DOHH2 (cell line): ENCODE measurements at regions not wholly inside any gene's neighbourhood (a gene's known extent, or its start where the extent isn't known, plus 50 kb on each side); places are given as distances from the start of the nearest gene placed in this dataset.

Experiments used
- H3F3A ChIP-seq: fragments of 200-600 bp; sonication (generic), shearing (Covaris generic); 2 replicates; pipeline ENCODE4 v1.6.0; 2016; ENCODE audit warnings: antibody characterized with exemption, mild to moderate bottlenecking; ENCODE audit not compliant: control insufficient read depth, insufficient read depth
- H3K27ac ChIP-seq: fragments of 200-600 bp; sonication (generic); 2 replicates; pipeline ENCODE4 v1.5.1; 2014; ENCODE audit warnings: low read depth, mild to moderate bottlenecking, low read length, moderate library complexity
- H3K27me3 ChIP-seq: fragments of 200-600 bp; sonication (generic); 2 replicates; pipeline ENCODE4 v1.6.1; 2014; ENCODE audit warnings: mild to moderate bottlenecking, low read length, mixed read lengths; ENCODE audit not compliant: control insufficient read depth
- H3K36me3 ChIP-seq: fragments of 200-600 bp; sonication (generic); 2 replicates; pipeline ENCODE4 v1.6.1; 2014; ENCODE audit warnings: mild to moderate bottlenecking, low read length, moderate library complexity, mixed read lengths; ENCODE audit not compliant: control insufficient read depth
- H3K4me1 ChIP-seq: fragments of 200-600 bp; sonication (generic); 2 replicates; pipeline ENCODE4 v1.6.1; 2014; ENCODE audit warnings: mild to moderate bottlenecking, low read length, mixed read lengths; ENCODE audit not compliant: control insufficient read depth
- H3K4me2 ChIP-seq: fragments of 200-600 bp; sonication (generic); 2 replicates; pipeline ENCODE4 v1.6.0; 2014; ENCODE audit warnings: mild to moderate bottlenecking, low read length, moderate library complexity
- H3K4me3 ChIP-seq: fragments of 200-600 bp; sonication (generic); 2 replicates; pipeline ENCODE4 v1.5.1; 2014; ENCODE audit warnings: mild to moderate bottlenecking, low read length, mixed read lengths
- H3K79me2 ChIP-seq: fragments of 200-600 bp; sonication (generic); 2 replicates; pipeline ENCODE4 v1.6.1; 2014; ENCODE audit warnings: mild to moderate bottlenecking, low read length, mixed read lengths; ENCODE audit not compliant: control insufficient read depth
- H3K9me2 ChIP-seq: fragments of 200-600 bp; sonication (generic); replicated peaks from 2 replicates; pipeline ENCODE4 v1.6.1; 2014; ENCODE audit warnings: mild to moderate bottlenecking, low read length, mixed read lengths; ENCODE audit not compliant: control insufficient read depth
- H3K9me3 ChIP-seq: fragments of 200-600 bp; sonication (generic); 2 replicates; pipeline ENCODE4 v1.6.1; 2014; ENCODE audit warnings: antibody characterized with exemption, low read length, mixed read lengths; ENCODE audit not compliant: control insufficient read depth, insufficient read depth
- H4K20me1 ChIP-seq: fragments of 200-600 bp; sonication (generic); 2 replicates; pipeline ENCODE4 v1.6.0; 2014; ENCODE audit warnings: low read depth, mild to moderate bottlenecking, antibody characterized with exemption, low read length, moderate library complexity; ENCODE audit not compliant: control insufficient read depth, insufficient read depth
- EZH2phosphoT487 ChIP-seq: fragments of 200-600 bp; sonication (generic); IDR thresholded peaks from 2 replicates; pipeline ENCODE4 v1.6.1; 2017; ENCODE audit warnings: borderline replicate concordance, mild to moderate bottlenecking, antibody characterized with exemption, low read length, moderate library complexity, mixed read lengths
- TF ChIP-seq, protein P1 (sequence below): fragments of 200-600 bp; sonication (generic); IDR thresholded peaks from one replicate; pipeline ENCODE4 v1.5.1; 2014; ENCODE audit warnings: antibody characterized with exemption, mild to moderate bottlenecking, low read depth, low read length; ENCODE audit not compliant: poor library complexity, severe bottlenecking

DNA sequence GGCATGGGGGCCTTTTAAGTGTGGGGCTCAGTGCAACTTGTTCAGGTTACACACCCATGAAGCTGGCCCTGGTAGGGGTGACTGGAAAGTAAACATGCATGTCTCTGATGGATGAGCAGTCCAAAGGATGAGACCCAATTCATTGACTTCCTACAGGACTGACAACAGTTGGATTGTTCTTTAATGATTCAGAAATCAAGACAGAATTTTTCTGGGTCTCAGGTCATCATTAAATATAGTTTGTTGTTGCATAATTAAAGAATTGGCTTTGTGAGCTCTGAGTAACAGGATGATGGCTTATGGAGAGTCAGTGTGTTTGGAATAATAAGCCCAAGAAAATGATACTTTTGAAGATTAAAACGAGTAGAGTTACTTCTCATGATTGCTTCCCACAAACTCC, 604.2 kb upstream of the CLINT1 start:
- H4K20me1 ChIP-seq = no peaks in the 10 kb centered on the region
- H3K36me3 ChIP-seq = no peaks in the 10 kb centered on the region
- H3K27me3 ChIP-seq = no peaks in the 10 kb centered on the region
- no peak for TF ChIP-seq EZH2phosphoT487
- TF ChIP-seq, protein P1, sequence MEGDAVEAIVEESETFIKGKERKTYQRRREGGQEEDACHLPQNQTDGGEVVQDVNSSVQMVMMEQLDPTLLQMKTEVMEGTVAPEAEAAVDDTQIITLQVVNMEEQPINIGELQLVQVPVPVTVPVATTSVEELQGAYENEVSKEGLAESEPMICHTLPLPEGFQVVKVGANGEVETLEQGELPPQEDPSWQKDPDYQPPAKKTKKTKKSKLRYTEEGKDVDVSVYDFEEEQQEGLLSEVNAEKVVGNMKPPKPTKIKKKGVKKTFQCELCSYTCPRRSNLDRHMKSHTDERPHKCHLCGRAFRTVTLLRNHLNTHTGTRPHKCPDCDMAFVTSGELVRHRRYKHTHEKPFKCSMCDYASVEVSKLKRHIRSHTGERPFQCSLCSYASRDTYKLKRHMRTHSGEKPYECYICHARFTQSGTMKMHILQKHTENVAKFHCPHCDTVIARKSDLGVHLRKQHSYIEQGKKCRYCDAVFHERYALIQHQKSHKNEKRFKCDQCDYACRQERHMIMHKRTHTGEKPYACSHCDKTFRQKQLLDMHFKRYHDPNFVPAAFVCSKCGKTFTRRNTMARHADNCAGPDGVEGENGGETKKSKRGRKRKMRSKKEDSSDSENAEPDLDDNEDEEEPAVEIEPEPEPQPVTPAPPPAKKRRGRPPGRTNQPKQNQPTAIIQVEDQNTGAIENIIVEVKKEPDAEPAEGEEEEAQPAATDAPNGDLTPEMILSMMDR = no peak
- no peak overlapping the region for H3K4me3 ChIP-seq
- no peak overlapping the region for H3K27ac ChIP-seq
- no peaks in the 10 kb centered on the region for H3K79me2 ChIP-seq
- no peaks in the 10 kb centered on the region for H3F3A ChIP-seq
- H3K9me3 ChIP-seq = no peaks in the 10 kb centered on the region
- H3K4me2 ChIP-seq = no peak overlapping the region
- H3K4me1 ChIP-seq = peaks cover 10% of the 10 kb centered on the region
- H3K9me2 ChIP-seq = no peaks in the 10 kb centered on the region

- Histone ChIP-seq H3K9me3 (no peaks in the 10 kb centered on the region), H3K4me2 (no peak overlapping the region), H3K27me3 (no peaks in the 10 kb centered on the region), H3K79me2 (no peaks in the 10 kb centered on the region), H3K4me3 (no peak overlapping the region), H3F3A (no peaks in the 10 kb centered on the region), H3K36me3 (no peaks in the 10 kb centered on the region), H3K4me1 (peaks cover 8% of the 10 kb centered on the region), H3K9me2 (no peaks in the 10 kb centered on the region), H3K27ac (no peak overlapping the region), H4K20me1 (no peaks in the 10 kb centered on the region)
- TF ChIP-seq, protein P1 = no peak
- no peak for TF ChIP-seq EZH2phosphoT487
Observed at GRCh38 chr5:158462349-158463114, 603.6 kb upstream of the CLINT1 start.

- Histone ChIP-seq H3K9me2 (no peaks in the 10 kb centered on the region), H3K27me3 (no peaks in the 10 kb centered on the region), H3K4me2 (no peak overlapping the region), H3F3A (no peaks in the 10 kb centered on the region), H3K79me2 (no peaks in the 10 kb centered on the region), H3K4me3 (no peak overlapping the region), H3K27ac (no peak overlapping the region), H3K9me3 (no peaks in the 10 kb centered on the region), H3K36me3 (no peaks in the 10 kb centered on the region), H3K4me1 (peaks cover 7% of the 10 kb centered on the region), H4K20me1 (no peaks in the 10 kb centered on the region)
- no peak for TF ChIP-seq EZH2phosphoT487
- TF ChIP-seq, protein P1 = no peak
Observed at GRCh38 chr5:158461240-158461854, 602.4 kb upstream of the CLINT1 start.
